GM23248 (cell line): ENCODE measurements at regions not wholly inside any gene's neighbourhood (a gene's known extent, or its start where the extent isn't known, plus 50 kb on each side); places are given as distances from the start of the nearest gene placed in this dataset.

Source experiments
- EZH2 ChIP-seq: fragments of 200-600 bp; sonication (generic); IDR thresholded peaks from 2 replicates; pipeline ENCODE4 v1.6.1; 2018; ENCODE audit warnings: antibody characterized with exemption, mild to moderate bottlenecking; ENCODE audit not compliant: insufficient read depth, poor library complexity, severe bottlenecking
- EZH2phosphoT487 ChIP-seq: fragments of 200-600 bp; sonication (generic); IDR thresholded peaks from 2 replicates; pipeline ENCODE4 v1.6.1; 2018; ENCODE audit warnings: antibody characterized with exemption, moderate library complexity, mild to moderate bottlenecking, low read depth; ENCODE audit not compliant: insufficient read depth

GRCh38 chr10:43904301-43904700 is 255.6 kb upstream of the ZNF32 start:
- TF ChIP-seq EZH2, result no peak
- TF ChIP-seq EZH2phosphoT487, result no peak
